GM21381 (cell line): ENCODE measurements at regions not wholly inside any gene's neighbourhood (a gene's known extent, or its start where the extent isn't known, plus 50 kb on each side); places are given as distances from the start of the nearest gene placed in this dataset.

Experiments used
- ATAC-seq: cut with Tn5 transposase; IDR thresholded peaks from one replicate; pipeline ENCODE4 v1.9.1; 2021; ENCODE audit warnings: mild to moderate bottlenecking, moderate library complexity; ENCODE audit not compliant: unreplicated experiment

DNA sequence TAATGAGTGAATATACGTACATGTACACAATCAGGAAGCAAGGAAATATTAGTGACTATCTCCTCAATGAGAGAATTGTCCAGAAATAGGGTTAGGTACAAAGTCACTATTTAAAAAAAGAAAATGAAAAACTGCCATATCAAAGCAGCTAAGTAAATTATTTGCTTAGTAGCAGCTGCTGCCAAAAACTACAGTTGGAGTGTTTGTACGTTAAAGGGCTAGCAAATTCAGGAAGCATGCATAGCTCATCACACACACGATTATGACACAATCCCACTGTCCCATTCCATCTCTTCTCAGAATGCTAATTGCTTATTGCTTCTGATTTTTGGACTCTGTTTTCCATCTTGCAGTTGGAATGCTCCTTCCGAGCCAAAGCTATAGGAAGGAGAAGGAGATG is 2012.5 kb upstream of the LRRTM1 start:
- no peak for ATAC-seq

DNA sequence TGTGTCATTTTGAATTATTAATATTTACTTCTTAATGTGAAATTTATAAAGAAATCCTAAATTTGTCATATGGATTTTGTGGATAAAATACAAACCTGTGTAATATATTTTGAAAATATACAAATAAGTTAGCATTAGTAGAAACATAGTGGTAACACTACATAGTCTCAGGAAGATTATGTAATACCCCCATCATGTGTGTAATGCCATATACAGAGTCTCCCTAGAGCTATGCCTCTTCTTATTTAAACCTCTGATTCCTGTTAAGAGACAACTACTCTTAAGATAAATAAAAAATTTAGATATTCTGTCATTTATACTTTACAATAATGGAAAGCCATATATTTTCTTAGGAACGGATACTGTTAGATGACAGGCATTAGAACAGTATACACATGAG is 2012.0 kb upstream of the LRRTM1 start:
- no peak for ATAC-seq

DNA sequence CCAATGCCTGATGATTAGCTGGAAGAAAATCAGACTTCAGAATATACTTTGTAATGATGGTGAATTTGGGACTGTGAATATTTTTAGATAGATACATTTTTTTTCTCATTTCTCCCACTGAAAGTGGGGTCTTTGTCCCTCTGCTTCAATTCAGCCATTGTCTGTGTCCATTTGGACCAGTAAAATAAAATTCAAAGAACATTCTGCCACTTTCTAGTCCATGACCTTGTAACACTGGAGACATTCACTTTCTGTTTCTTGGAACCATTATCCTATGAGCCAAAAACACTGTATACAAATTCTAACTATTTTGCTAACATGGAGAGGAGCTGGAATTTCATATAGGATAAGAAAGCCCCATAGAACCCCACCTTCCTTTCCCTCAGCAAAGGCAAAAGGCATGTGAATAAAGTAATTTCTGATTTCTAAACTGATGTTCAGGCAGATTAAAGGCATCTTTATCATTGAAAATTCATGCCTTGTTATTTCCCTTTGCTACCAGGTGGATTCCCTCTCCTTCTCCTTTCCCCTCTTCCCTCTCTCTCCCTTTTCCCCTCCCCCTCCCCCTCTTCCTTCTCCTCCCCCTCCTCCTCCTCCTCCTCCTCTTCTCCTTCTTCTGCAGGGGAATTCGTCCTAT is 2010.4 kb upstream of the LRRTM1 start:
- no peak for ATAC-seq

DNA sequence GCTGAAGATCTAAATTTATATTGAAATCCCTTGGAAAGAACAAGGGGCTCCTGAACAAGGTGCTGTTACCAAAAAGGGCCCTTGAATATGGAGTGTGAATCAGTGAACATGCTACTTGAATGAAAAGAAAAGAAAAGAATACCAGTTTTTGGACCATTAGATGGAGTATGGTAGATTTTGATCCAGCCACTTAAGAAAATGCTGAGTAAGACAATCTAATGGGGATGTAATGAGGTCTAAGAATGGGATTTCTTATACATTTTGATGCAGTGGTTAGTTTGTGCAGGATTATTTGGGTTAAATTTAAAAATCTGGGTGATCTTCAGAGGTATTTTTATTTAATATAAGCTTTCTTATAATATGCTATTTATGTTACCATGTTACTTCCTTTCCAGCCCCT is 2003.0 kb upstream of the LRRTM1 start:
- no peak for ATAC-seq

DNA sequence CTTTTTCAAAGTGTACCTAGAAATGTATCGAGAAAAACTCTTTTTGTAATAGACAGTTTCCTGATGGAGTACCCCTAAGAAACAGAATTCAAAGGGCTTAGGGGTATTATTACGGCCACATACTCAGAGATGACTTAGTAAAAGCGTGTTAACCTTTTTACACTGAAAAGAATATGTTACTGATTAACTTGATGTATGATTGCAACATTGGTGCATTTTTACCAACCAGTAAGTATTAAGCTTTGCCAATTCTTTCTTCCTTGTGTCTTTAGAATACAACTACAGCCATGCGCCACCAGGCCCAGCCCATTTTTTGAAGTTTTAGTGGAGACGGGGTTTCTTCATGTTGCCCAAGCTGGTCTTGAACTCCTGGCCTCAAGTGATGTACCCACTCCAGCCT is 1997.0 kb upstream of the LRRTM1 start:
- ATAC-seq: no peak

GRCh38 chr2:82289446-82289845 is 1984.9 kb upstream of the LRRTM1 start:
- ATAC-seq: no peak

DNA sequence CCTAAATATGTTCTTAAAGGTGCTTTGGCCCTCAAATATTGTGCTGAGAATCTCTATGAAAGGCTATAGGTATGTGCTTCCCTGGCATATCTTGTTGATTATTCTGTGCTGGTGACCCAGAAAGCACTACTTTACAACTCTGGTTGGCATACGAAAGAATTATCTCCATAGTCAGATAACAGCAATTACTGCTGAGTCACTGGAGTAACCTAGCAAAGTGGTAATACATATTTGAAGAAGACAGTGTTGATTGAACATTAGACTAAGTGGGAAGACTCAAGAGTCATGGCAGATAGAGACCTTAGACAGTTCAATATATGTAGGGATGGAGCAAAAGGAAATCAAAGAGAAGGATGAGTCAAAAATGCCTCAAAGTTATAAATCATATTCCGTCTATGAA is 1978.5 kb upstream of the LRRTM1 start:
- no peak for ATAC-seq

DNA sequence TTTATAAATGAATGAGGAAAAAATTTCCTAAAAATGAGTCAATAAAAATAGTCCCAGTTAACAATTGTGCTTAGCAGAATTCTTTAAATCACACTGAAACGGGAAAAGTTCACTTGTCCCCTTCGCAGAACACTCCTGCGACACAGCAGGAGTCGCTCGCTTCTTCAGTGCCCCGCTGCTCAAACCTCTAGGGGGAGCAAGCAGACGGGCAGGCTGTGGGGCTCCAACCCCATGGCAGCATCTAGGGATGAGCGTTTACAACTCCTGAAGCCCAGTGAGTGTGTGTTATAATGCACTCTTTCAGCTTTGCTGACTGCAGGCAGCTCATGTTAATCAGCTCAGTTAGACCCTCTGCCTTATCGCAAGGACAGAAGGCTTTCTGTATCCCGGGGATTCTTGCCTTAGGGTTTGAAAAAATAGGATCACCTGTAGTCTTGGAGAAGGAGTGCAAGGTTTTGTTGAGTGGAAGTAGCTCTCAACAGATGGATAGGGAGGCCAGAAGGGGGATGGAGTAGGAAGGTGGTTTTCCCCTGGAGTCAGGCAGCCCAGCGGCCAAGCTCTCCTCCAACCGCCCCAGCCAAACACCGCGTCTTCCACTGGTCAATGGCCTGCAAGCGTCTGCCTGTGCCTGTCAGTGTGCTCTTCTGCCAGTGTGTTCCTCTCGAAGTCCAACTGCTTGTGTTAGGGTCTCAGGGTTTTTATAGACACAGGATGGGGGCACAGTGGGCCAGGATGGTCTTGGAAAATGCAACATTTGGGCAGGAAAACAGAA is 1977.7 kb upstream of the LRRTM1 start:
- no peak for ATAC-seq

GRCh38 chr2:82279367-82279766 is 1974.8 kb upstream of the LRRTM1 start:
- no peak for ATAC-seq

DNA sequence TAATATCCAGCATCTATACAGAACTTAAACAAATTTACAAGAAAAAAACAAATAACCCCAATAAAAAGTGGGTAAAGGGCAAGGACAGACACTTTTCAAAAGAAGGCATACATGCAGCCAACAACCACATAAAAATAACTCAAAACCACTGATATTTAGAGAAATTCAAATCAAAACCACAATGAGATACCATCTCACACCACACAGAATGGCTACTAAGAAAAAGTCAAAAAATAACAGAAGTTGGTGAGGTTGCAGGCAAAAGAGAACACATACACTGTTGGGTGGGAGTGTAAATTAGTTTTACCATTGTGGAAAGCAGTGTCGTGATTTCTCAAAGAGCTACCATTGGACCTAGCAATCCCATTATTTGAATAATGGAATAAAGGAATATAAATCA is 1973.9 kb upstream of the LRRTM1 start:
- ATAC-seq: no peak

DNA sequence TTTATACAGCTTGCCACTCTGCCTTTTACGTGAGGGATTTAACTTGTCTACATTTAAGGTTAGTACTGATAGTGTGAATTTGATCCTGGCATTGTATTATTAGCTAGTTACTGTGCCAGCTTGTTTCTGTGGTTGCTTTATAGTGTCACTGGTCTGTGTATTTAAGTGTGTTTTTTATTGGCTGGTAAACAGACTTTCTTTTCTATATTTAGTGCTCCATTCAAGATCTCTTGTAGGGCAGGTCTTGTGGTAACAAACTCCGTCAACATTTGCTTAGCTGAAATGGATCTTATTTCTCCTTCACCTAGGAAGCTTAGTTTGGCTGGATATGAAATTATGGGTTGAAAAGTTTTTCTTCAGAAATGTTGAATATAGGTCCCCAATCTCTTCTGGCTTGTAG is 1971.0 kb upstream of the LRRTM1 start:
- ATAC-seq: no peak

DNA sequence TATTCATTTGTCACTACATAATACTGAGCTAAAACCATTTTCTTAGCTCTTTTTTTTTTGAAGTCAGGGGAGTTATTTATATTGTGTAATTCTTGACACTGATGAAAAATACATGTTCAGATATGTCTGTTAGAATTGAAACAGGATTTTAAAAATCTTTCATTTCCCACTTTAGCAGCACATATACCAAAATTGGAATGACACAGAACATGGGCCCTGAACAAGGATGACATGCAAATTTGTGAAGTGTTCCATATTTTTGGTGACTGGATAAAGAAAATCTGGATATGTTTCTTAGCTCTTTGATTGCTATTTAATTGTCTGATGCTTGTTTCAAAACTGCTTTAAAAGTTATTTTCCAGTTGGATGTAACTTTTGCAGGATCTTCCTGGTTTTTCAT is 1963.9 kb upstream of the LRRTM1 start:
- no peak for ATAC-seq

DNA sequence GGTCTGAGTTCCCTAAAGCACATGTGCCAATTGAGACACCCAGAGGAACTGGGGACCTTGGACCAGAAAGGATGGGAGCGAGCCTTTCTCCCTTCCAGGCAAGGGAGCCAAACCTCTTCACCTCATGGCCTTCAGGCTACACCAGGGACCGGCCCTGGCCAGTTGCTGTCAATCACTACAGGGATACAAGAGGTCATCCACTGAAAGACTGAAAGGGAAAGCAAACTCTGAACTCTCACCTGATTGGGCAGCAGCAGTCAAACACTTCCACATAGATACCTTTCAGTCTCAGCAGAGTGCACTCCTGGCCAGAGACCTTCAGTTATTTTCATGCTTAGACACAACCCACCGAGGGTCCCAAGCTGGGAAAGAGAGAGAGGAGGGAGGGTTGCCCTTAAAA is 1956.0 kb upstream of the LRRTM1 start:
- no peak for ATAC-seq

- no peak for ATAC-seq
Observed at GRCh38 chr2:82259551-82259950, 1955.0 kb upstream of the LRRTM1 start.

DNA sequence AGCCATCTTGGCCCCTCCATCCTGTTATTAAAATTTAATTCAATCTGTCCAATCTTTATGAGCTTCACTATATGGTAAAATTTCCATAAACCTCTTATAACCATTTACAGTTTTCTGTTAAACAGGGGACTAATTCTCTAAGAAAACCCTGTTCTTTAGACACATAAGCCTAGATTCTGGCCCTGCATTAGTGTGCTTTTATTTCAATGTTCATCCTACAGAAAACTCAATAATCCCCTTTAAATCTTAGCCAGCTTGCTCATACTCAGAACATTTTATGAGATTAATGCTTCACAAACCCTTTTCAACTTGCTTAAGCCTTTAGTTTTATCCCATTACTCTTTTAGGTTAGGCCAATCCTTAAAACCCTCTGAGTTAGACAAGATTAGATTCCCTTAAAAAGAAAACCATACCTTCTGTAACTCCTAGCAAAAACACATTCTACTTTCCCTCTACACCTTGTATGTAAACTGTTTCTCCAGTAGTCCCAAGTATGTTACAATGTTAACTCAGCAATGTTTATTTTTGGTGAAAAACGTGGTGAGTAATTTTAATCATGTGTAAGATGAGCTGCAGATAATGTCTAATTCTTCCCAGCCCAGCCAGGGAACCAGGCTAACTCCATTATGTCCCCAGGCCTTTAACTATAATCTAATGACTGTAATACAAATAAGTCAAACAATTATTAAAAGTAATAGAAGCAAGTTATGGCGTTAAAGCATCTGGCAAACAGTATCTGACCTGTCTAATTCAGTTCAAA is 1953.4 kb upstream of the LRRTM1 start:
- ATAC-seq: no peak

DNA sequence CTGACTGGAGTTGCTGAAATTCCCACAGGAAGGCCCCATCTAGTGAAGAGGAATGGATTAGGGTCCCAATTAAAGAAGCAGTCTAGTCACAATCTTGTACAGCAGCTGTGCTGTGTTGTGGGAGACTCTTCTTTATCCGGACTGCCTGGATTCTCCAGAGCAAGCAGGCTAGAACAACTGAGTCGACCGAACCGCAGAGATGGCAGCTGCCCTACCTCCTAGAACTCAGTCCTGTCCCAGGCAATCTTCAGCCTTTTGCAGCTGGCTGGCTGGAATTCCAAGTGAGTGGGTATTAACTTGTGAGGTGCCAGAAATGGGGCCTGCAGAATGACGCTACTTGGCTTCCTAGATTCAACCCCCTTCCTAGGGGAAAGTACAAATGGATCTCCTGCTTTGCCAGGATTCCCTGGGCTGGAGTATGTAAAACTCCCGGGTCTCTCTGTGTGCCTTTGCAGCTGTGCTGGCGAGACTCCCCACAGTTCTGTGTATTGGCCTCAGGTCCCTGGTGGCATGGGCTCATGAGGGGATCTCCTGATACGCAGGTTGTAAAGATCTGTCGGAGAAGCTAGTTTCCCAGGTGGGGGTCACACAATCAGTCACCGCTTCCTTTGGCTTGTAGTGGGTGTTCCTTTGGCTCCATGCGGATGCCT is 1952.6 kb upstream of the LRRTM1 start:
- no peak for ATAC-seq

GRCh38 chr2:82256288-82256687 is 1951.7 kb upstream of the LRRTM1 start:
- no peak for ATAC-seq

- no peak for ATAC-seq
Observed at GRCh38 chr2:82254728-82255127, 1950.2 kb upstream of the LRRTM1 start.

GRCh38 chr2:82246220-82246775 is 1941.7 kb upstream of the LRRTM1 start:
- no peak for ATAC-seq

DNA sequence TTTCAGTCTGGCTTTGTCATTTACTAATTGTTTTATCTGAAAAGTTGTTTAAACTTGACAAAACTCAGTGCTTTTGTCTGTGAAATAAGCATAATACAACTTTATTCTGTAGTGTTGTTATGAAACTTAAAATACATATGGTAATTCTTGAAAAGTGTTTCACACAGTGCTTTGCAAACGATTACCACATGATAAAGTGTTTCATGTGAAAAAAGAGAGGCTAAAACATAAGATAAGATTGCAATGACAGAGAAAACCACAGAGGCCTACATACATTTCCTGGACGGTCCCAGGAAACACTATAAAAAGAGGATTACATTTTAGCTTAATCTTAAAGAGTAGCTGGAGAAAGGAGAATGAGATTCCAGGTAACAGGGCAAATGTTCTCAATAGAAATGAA is 1934.6 kb upstream of the LRRTM1 start:
- no peak for ATAC-seq

- ATAC-seq: no peak
Observed at GRCh38 chr2:82237994-82238662, 1933.6 kb upstream of the LRRTM1 start.
